HK-2 (cell line): ENCODE measurements at regions not wholly inside any gene's neighbourhood (a gene's known extent, or its start where the extent isn't known, plus 50 kb on each side); places are given as distances from the start of the nearest gene placed in this dataset.

ENCODE experiments used
- DNase-seq: peaks from one replicate; pipeline ENCODE4 v3.0.0-alpha.2; 2018; ENCODE audit not compliant: unreplicated experiment

DNA sequence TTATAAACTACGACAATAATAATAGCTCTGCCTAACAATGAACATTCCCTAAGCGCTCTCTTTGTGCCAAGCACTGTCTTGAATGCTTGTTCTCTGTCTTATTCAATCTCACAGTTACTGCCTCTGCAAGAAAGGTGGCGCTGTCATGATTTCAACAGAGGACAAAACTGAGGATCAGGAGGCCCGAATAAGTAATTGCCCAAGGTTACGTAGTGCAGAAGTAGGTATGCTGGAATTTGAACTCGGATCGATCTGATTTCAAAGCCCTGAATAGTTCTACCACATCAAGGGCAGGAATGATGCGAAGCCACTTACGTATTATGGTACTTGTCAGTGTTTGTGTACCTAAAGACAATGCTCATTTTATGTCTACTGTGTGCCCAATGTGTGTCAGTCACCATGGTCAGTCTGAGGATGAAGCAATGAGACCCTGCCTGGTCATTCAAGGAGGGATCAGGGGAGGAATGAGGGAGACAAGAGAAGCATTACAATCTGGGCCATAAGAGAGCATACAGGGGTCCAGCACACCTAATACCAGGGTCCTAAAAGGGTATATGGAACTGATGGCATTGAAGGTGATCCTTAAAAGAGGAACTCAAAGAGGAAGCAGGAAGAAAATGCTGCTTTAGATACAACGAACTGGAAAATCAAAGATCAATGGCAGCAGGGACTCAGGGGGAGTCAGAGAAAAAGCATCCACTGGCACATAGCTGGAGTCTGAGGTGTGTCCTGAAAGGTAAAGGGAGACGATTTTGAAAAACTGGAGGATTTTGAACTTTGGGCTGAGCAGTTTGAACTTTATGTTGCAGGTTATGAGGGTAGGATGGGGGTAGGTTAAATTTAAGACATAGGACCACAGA, 389.2 kb downstream of the PLPP3 start:
- DNase-seq = no peak

DNA sequence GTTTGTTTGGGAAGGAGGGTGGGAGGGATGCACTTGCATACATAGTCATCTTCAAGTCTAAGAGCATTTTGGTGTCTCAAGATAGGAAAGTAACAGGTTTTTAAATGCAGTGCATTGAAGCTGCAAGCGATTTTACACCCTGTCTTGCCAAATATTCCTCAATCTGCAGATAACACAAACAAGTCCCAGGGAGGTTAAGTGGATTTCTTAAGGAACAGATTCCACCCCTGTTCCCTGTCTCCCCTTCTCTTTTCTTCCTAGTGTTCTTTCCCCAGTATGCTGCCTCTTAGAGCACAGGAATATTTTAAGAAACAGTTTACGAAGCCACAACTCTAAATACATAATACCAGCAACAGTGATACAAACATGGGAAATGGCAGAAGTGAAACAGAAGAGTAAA, 389.9 kb downstream of the PLPP3 start:
- DNase-seq = no peak

DNA sequence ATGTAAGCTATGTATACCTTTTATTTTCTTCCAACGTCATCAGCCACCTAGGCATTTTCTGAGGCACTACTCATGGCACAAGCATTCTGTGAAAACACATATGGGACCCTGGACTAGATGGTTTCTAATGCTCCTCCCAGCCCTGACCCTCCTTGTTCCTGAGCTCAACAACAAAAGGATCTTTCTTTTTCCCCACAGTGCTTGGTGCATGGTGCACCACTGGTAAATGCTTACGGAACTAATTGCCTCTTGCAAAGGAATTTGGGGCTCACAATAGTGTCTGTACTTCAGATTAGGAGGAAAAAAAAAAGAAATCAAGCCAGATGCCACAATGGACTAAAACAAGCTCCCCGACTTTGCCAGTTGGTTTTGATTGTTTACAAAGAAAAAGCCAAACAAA, 390.5 kb downstream of the PLPP3 start:
- no peak for DNase-seq

DNA sequence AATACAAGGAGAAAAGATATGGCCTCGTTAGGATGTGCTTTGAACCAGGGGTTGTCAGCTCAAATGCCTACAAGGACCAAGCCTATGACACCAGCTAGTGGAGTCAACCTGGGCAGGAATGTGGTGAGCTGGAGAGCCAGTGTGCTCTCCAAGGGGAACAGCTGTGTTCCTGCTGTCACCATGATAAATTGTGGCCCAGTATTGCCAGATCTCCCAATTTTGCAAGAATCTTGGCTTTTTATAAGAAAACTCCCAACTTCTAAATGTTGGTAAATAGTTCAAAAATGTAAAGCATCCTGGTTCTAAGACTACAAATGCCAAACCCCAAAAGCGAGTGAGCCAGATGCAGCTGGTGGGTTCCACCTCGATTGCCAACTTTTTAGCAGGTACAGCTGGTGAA, 391.1 kb downstream of the PLPP3 start:
- DNase-seq = no peak

DNA sequence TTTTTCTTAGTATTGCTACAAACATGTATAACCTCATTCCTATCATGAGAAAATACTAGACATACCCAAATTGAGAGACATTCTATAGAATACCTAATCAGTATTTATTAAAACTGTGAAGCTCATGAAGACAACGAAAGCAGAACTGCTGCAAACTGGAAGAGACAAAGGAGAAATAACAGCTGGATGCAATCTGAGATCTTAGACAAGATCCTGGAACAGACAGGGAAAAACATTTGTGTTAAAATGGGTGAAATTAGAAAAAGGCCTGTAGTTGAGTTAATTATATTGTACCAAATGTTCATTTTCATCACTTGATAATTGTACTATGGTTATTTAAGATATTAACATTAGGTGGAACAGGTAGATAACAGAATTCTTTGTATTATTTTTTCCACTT, 392.0 kb downstream of the PLPP3 start:
- no peak for DNase-seq

DNA sequence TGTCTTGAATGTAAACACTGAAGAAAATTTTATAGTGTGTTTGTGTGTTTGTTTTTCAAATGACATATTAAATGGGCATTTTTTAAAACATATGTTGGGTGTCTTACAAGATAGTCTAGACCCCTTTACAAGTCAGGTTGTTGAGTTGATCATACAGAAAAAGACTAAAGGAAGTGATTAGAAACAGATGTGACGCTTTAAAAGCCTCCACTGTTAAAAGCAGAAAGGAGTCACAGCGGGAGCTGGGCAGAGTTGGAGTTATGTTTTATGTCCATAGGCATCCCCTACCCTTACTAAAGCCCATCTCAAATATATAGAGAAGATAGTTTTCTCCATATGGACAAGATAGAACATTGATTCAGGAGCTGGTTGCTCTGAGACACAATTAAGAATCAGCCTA, 393.9 kb downstream of the PLPP3 start:
- no peak for DNase-seq

DNA sequence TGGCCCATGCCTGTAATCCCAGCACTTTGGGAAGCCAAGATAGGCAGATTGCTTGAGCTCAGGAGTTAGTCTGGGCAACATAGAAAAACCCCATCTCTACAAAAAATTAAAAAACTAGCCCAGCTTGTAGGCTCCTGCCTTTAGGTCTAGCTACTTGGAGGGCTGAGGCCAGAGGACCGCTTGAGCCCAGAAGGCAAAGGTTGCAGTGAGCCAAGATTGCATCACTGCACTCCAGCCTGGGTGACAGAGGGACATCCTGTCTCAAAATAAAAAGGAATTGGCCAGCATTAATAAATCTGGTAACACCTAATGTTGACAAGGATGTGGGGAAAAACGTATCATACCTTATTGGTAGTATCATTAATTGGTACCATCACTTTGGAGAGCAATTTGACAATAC, 396.2 kb downstream of the PLPP3 start:
- DNase-seq = no peak

DNA sequence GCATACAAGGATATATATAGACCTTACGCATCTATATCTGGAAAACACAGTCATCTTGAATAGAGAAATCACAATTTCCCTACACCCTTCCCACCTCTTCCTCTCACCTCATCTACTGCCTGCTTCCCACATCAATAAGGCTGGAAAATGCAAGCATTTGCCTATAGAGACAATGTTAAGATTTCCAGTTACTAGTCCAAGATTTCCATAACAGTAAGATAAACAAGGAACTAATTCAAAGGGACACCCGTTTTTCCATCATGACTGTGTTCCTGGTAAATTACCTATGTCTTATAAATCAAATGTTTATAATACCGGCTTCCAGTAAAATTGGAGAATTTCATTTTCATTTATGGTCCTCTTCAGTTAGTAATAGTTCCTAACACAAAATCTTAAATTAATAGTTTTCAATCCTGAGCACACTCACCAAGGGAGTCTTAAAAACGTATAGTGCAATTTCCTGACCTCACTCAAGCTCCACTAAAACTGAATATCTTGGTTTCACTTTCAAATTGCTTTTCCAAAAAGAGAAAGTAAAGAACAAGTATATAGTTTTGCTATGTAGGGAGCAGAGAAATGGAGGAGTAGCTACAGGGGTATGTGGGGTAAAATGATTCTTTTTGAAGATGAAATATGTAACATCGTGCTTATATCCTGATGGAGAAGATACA, 398.7 kb downstream of the PLPP3 start:
- DNase-seq = no peak

DNA sequence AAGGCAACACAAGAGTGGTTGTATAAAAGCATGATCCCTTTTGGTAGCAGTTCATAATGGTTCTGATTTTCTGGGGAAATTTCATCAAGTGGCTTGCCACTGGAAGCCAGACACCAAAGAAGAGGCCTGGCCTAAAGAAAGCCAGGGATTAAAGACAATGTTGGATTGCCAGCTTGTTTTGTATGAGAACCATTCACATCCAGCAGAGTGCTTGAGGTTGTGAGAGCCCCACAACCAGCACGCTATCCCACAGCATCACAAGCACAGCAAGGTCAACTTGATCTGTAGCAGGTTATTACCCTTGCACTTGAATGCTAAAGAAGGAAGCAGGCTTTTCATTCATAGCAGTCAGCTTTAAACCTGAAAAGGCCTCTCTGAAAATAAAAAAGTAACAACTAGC, 399.8 kb downstream of the PLPP3 start:
- DNase-seq = no peak

DNA sequence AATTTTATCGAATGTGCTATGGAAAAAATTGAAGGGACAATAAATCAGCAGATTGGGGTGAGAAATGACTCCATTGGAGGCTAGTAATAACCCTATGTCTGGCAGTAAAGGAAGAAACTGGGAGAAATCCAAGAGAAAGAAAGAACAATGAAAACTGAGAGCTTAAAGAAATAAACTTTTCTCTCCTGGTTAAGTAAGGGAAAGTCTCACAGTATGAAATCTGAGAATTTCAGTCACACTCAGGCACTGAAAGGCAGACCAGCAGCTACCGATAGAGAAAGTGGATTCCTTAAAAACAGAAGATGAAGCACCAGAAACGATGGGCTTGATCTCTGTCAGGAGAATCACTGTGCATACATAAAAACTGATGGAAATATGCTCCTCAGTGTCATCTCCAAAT, 404.2 kb downstream of the PLPP3 start:
- no peak for DNase-seq

DNA sequence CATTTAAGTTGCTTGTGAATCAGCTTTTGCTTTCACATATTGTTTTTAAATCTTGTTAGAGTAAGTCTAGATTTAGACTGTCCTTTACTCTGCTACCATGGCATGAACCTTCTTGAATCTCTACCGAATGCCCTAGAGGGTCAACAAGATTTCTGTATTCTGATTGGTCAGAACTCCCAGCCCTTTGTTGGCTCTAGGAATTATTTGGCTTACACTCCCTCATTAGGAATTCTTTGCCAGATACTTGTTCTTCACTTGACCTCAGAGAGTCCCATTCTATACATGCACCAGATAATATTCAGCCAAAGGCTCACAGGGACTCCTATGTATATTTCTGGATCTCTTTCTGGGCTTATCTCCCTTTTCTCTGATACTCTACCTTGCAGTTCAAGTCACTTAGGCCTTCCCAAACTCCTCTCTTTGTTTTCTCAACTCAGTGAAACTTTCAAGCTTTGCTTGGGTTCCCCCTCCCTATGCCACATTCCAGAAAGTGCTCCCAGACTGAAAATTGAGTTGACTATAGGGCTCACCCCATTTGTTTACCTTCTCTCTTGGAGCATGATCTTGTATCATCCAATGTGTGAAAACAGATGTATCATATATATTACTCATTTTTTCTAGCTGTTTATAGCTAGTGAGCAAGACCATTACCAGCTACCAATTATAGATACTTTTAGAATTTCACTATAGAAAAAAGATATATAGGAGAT, 405.0 kb downstream of the PLPP3 start:
- no peak for DNase-seq

DNA sequence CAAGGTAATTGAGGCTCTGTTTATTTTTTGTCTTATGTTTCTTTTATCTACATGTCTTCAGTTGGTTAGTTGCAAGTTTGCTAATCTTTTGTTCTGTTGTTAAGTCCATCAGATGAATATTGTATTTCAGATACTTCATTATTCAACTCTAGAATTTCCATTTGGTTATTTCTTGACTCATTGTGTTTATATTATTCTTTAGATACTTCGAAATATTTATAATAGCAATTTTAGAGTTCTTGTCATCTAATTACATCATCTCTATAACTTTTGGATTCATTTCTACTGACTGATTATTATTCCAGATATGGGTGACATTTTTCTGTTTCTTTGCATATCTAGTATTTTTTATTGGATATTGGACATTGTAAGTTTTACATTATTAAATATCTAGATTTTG, 405.6 kb downstream of the PLPP3 start:
- no peak for DNase-seq

DNA sequence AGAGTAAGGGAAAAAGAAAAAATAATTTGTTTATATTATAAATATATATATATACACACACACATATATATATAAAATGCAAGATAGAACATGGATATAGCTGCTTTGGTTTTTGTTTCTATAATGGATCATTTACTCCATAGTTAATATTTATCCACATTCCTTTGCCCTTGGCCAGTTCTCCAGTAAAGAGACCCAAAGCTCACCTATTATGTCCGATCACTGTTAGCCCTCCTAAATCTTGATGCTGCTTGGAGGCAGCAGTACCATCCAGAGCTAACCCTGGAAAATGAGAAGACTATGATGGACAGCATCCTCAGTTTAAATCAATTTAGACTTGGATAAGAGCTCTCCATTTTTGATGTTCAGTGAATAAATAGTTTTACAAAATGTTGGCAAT, 407.7 kb downstream of the PLPP3 start:
- no peak for DNase-seq

DNA sequence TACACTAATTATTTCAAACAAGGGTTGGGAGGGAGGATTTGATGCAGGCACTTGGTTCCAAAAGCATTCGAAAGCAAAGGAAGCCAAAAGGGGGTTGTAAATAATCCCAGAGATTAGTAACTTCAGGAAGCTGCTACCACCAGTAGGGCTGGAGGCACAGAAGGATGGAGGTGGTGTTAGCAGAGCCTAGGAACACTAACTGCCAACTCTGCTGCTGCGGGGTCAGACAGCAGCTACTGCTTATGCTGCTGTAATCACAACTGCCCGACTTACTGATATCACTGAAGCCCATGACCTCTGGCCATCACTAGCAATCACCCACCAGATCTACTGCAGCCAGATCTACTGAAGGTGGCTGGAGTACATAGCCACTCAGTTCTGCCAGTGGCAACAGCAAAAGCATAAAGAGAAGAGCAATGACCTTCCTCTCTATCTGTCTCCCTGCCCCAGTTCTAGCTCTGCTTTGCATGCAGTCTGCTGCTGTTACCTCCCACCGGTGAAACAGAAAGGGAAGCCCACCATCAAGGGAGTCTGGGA, 408.5 kb downstream of the PLPP3 start:
- DNase-seq = no peak

DNA sequence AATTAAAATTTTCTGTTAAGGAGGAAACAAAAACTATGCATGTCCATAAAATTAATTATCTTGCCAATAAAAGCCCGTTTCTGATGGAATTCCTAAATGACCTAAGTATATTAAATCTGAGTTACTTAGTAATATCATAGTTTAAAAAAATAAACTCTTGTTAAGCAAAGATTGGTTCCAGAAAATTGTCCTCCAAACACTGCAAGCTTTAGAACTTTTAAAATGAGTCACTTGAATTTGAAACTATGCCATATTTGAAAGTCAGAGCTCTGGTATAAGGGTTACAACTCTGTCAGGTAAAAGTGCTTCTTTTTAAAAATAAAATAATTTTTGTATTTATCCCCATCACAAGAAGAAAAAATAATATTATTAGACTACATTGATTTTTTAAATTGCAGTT, 409.5 kb downstream of the PLPP3 start:
- no peak for DNase-seq

DNA sequence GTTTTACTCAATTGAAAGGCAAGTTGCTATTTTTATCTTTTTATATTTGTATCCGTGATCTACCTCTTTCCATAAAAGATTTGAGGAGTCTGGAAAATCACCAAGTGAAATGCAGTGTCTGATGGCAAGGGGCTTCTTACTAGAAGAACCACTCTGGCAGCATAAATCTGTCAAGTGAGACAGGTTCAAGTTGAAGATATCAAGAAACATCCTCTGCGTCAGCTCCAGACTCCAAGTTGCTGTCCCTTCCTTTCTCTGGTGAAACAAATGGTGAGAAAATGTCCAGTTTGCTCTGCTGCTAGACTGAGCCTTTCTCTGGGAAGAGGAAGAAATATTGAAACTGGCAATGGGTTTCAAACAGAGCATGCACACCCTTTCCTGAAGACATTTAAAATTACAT, 411.2 kb downstream of the PLPP3 start:
- no peak for DNase-seq

DNA sequence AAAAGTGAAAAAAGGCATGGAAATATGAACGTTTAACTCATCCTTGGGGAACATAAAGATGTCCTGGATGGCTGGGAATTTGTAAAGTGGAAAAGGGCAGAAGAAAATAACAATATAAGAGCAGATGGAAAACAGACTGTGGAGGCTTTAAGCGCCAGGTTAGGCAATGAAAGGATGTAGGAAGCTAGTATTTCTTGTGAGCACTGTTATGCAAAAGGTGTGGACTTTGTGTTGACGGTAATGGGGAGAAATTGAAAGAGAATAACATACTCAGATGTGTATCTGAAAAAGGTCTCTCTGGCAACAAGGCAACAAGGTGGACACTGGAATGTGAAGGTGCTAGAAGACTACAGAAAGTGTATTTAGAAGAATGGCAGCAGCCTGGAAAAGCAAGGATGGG, 411.8 kb downstream of the PLPP3 start:
- no peak for DNase-seq

DNA sequence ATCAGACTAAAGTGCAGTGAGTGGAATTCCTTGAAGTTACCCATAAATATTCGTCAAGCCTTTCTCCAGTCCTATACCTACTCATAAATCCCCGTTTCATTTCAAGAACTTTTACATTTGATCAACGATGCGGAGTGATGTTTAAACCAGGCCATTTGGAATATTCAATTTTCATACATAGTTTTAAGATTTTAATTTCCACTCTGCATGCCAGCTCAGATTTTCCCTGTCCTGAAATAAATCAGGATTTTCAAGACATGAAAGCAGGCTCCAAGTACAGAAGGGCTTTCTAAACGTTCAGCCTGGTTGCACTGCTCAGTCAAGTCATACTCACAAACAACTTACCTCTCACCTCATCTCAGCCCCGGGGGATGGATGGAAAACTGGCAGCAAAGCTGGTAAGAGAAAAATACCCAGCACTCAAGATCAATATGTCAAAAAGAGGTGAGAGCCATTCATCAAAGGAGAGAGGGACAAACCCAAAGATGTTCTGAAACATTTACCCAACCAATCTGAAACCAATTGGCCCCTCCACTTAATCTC, 418.5 kb downstream of the PLPP3 start:
- no peak for DNase-seq

DNA sequence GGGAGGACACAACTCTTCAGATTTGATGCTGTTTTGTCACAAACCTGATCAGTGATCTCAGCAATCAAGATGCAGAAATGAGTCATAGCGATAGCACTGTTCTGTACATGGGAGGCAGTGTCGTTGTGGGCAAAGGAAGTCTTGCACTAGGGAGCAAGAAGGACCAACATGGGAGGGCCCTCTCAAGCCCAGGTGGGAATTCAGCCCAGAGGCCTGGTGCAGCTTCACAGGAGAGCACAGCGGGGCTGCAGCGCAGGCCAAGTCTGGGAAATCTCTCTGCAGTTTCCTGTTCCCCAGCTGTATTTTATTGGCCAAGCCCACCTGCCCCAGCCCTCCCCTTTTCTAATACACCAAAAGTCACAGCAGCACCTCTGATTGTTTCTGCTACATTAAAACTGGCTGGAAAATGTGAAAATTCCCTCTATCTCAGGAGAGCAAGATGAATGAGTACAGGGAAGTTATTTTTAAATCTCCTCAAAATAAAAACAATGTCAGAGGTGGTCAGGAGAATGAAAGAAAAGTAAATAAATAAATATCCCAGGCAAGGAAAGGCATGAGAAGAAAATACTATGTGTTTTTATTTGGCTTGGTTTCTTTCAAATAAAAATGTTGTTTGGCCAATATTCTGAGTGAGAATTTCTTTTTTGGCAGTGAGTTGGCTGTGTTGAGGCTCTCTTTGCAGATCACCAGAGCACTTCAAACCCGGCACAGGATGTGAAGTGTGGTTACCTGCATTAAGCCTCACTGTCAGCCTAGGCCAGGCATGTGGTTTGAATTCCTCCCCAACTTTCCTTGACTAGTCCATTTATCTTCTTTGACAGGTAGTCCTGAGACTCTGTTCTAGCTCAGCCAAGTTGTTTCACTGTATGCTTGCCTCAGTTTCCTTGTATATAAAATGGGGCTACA, 422.1 kb downstream of the PLPP3 start:
- DNase-seq = no peak

DNA sequence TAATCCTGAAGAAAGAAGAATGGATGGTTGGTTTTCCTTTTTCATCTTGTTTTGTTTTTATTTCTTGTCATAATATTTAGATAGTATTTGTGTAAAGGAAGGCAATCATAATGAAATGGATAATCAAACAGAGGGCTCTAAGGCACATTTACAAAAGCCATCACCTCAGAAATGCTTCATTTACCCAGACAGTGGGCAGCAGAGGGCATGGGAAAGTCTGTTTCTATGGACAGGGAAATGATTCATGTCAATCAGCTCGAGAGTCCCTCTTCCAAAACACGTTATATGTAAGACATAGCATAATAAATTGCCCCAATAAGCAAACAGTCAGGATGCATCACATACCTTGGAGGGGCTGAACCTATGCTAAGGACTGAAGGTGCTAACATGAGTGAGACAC, 426.1 kb downstream of the PLPP3 start:
- DNase-seq = no peak

DNA sequence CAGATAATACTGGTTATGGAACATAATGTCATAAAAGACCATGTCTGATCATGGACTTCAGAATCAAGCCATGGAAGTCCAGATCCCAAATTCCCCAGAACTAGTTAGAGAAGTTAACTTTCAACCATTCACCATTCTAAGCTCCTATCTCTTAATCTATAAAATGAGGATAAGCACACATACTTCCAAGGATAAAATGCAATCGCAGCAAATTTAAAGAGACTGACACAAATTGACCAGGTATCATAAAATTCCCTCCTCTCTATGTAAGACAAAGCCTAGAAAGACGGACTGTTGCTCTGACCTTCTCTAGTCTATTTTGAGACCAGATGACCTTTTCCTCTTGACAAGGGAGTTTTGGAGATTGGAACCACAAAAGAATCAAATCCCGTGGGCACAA, 426.7 kb downstream of the PLPP3 start:
- no peak for DNase-seq
